Stomach (tissue), 8 donors: ENCODE measurements at regions not wholly inside any gene's neighbourhood (a gene's known extent, or its start where the extent isn't known, plus 50 kb on each side); places are given as distances from the start of the nearest gene placed in this dataset.

Experiments
- DNase-seq, 2 donors: peaks; one replicate each; pipeline versions ENCODE4 v3.0.0 to v3.0.0-alpha.2; 2013 to 2019
- H3K27ac ChIP-seq, 5 donors: fragments of 200-600 bp in 4 of 5; sonication (generic) in 4 of 5; one replicate each; pipeline ENCODE4 v1.5.1; 2013 to 2019; ENCODE audit warnings: mild to moderate bottlenecking in 1 of 5, moderate library complexity in 1 of 5
- H3K27me3 ChIP-seq, 3 donors: fragments of 200-600 bp; sonication (generic); one replicate each; pipeline ENCODE4 v1.5.1; 2017 to 2019; ENCODE audit warnings: mixed run types in 1 of 3
- H3K36me3 ChIP-seq, 4 donors: fragments of 200-600 bp; sonication (generic); 1 replicate in 3 of 4; 2 replicates in 1 of 4; pipeline ENCODE4 v1.5.1; 2016 to 2019
- H3K4me1 ChIP-seq, 4 donors: fragments of 200-600 bp; sonication (generic); one replicate each; pipeline ENCODE4 v1.5.1; 2016 to 2019
- H3K4me3 ChIP-seq, 4 donors: fragments of 200-600 bp; sonication (generic) in 3 of 4; one replicate each; pipeline ENCODE4 v1.5.1; 2016 to 2019; ENCODE audit warnings: mild to moderate bottlenecking in 1 of 4
- H3K9me3 ChIP-seq, 4 donors: fragments of 200-600 bp; sonication (generic); one replicate each; pipeline ENCODE4 v1.5.1; 2016 to 2019
- CTCF ChIP-seq, 7 experiments: fragments of 450-650 bp in 4 of 7; fragments of 200-600 bp in 3 of 7; sonication (generic) in 3 of 7; IDR thresholded peaks; one replicate each; pipeline ENCODE4 v1.5.1; 2016 to 2019; ENCODE audit warnings: antibody characterized with exemption in 7 of 7, control low read depth in 2 of 7, mild to moderate bottlenecking in 1 of 7
- EP300 ChIP-seq: sonication (generic); formaldehyde crosslinking; IDR thresholded peaks from one replicate; pipeline ENCODE4 v1.6.1; 2017; ENCODE audit warnings: antibody characterized with exemption
- POLR2A ChIP-seq, 4 donors: fragments of 450-650 bp; IDR thresholded peaks; one replicate each; pipeline ENCODE4 v1.6.1; 2016; ENCODE audit warnings: antibody characterized with exemption in 4 of 4, control low read depth in 2 of 4, mild to moderate bottlenecking in 1 of 4, moderate library complexity in 1 of 4
- POLR2AphosphoS5 ChIP-seq, 3 donors: sonication (generic); formaldehyde crosslinking; IDR thresholded peaks; one replicate each; pipeline ENCODE4 v1.6.1; 2016; ENCODE audit warnings: antibody characterized with exemption in 3 of 3
- WGBS, 5 donors: extraction: QIAGEN DNeasy Blood & Tissue Kit in 3 of 5; methylation state at CpG; one replicate each; pipeline versions ENCODE4 v1.1.5 to v1.1.7; 2013 to 2018; 5-methylcytosine and 5-hydroxymethylcytosine counted together
- intact Hi-C: fragments of 100-400 bp; cut with DNase I; formaldehyde crosslinking; loops from one replicate; pipeline ENCODE4 v1.15.1; 2023; ENCODE audit warnings: low total_unique reads
- donor health status: healthy with polysubstance abuse.
- donor health status: Bipolar disorder and iron deficiency.
- donor health status: healthy.

DNA sequence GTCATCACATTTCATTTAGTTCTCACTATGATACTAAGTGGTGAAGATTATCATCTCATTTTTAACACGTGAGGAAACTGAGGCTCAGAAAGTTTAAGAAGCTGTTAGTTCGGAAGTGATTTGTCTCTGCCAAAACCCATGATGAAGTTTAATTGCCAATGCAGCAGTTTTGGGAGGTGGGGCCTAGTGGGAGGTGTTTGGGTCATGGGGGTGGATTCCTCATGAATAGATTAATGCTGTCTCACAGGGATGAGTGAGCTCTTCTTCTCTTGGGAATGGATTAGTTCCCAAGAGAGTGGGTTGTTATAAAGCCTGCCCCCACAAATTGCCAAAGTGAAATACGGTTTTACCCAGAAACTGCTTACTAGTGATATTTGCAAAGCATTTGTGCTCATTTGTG is 91.5 kb upstream of the IGF1 start:
- H3K27me3 ChIP-seq = no peaks in the 10 kb centered on the region
- intact Hi-C loops = no loop called here
- H3K27ac ChIP-seq = no peak overlapping the region
- H3K36me3 ChIP-seq = no peaks in the 10 kb centered on the region
- no peaks in the 10 kb centered on the region for H3K4me1 ChIP-seq
- H3K4me3 ChIP-seq = no peak overlapping the region
- no peak for TF ChIP-seq EP300
- no peak for TF ChIP-seq POLR2AphosphoS5 (IDR thresholded peaks at IDR 0.05)
- no peak for TF ChIP-seq POLR2A (IDR thresholded peaks at IDR 0.05)
- no peak for TF ChIP-seq CTCF (IDR thresholded peaks at IDR 0.05)
- DNase-seq = no peak
- WGBS, 5 donors = 80 to 90% (median 86%) methylated on average over 3 of the region's 3 CpGs
- H3K9me3 ChIP-seq = no peaks in the 10 kb centered on the region

DNA sequence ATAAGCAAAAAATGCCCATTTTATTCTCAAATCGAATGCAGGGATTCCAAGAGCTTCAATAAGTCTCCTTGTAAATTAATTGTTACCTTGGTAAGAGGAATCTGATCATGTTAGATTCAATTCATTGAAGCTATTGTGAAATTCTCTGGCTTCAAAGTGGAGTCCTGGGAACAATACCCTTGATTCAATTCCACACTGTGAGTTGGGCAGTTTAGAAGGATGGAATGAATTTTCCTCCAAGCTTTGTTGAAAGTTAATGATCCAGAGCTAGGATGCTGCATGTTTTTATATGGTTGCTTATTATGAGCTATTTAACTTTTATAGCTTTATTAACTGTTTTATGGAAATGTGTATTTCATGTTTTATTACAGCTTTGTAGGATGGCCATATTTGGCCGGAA is 89.9 kb upstream of the IGF1 start:
- Histone ChIP-seq H3K4me1 (no peaks in the 10 kb centered on the region), H3K4me3 (no peak overlapping the region), H3K27me3 (no peaks in the 10 kb centered on the region), H3K36me3 (no peaks in the 10 kb centered on the region), H3K27ac (no peak overlapping the region), H3K9me3 (peaks cover 0 to 3% (median 0%) of the 10 kb centered on the region in 4 donors)
- DNase-seq = no peak
- TF ChIP-seq POLR2AphosphoS5 (IDR thresholded peaks at IDR 0.05) (no peak), EP300 (no peak), CTCF (IDR thresholded peaks at IDR 0.05) (no peak), POLR2A (IDR thresholded peaks at IDR 0.05) (no peak)
- intact Hi-C loops = no loop called here
- WGBS, 5 donors = 83 to 91% (median 89%) methylated on average over 2 of the region's 2 CpGs

- H3K9me3 ChIP-seq = peaks cover 0 to 8% (median 0%) of the 10 kb centered on the region in 4 donors
- H3K27ac ChIP-seq = no peak overlapping the region
- H3K27me3 ChIP-seq = no peaks in the 10 kb centered on the region
- DNase-seq = no peak
- no peak overlapping the region for H3K4me3 ChIP-seq
- TF ChIP-seq EP300 = no peak
- TF ChIP-seq CTCF (IDR thresholded peaks at IDR 0.05) = no peak
- TF ChIP-seq POLR2AphosphoS5 (IDR thresholded peaks at IDR 0.05) = no peak
- TF ChIP-seq POLR2A (IDR thresholded peaks at IDR 0.05) = no peak
- intact Hi-C loops = no loop called here
- no peaks in the 10 kb centered on the region for H3K36me3 ChIP-seq
- H3K4me1 ChIP-seq = no peaks in the 10 kb centered on the region
- 79 to 97% (median 80%) methylated on average over 1 of the region's 1 CpG for WGBS, 5 donors
These were observed 89.4 kb upstream of the IGF1 start for GRCh38 chr12:102569803-102570202.

DNA sequence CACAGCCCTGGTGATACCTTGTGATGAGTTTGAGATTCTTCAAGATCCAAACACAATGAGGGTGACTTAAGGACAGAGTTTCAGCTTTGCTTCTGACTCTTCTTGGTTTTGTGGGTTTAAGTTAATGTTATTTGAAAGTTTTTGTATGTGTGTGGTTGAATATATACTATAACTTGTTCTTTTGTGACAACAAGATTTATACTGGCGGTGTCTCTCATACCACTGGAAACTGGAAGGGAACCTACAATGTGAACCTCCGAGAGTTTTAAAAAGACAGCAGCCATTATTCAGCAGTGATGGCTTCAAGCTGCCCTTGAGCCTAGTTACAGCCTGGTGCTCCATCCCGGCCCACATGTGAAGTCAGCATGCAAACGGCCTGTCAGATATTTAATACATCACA is 87.9 kb upstream of the IGF1 start:
- TF ChIP-seq EP300 (no peak), CTCF (IDR thresholded peaks at IDR 0.05) (no peak), POLR2AphosphoS5 (IDR thresholded peaks at IDR 0.05) (no peak), POLR2A (IDR thresholded peaks at IDR 0.05) (no peak)
- 67 to 78% (median 76%) methylated on average over 4 of the region's 4 CpGs for WGBS, 5 donors
- H3K9me3 ChIP-seq = peaks cover 0 to 8% (median 0%) of the 10 kb centered on the region in 4 donors

More for the DNA sequence above, 87.9 kb upstream of the IGF1 start:
- no peak overlapping the region for H3K4me3 ChIP-seq
- no peaks in the 10 kb centered on the region for H3K4me1 ChIP-seq
- DNase-seq = no peak
- no peak overlapping the region for H3K27ac ChIP-seq
- no peaks in the 10 kb centered on the region for H3K36me3 ChIP-seq
- no peaks in the 10 kb centered on the region for H3K27me3 ChIP-seq
- intact Hi-C loops = no loop called here
